Stimulated activated CD4-positive, alpha-beta T cell treated with anti-CD3 and anti-CD28 coated beads, Interleukin-1b, Interleukin-23, amount 100 ng/mL, for 48 hours (primary cell): ENCODE measurements at regions not wholly inside any gene's neighbourhood (a gene's known extent, or its start where the extent isn't known, plus 50 kb on each side); places are given as distances from the start of the nearest gene placed in this dataset.

Source experiments
- DNase-seq: peaks from one replicate; pipeline ENCODE4 v3.0.0-alpha.2; 2020

DNA sequence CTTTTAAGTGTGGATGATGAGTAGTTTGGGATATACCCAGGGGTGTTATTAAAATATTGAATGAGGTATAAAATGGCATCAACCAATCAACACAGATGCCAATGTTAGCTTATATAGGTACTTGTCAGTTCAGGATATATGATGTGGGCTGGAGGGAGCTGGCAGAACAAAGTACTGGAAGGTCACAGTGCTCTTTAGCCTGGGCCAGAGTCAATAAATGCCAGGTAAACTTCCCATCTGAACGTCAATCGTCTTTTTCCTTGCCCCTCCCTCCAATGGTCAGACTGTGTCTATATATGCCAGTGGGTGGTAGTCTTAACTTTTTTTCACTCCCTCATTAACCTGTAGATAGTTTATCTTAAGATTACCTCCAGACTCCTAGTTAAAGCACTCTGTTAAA lies 140.8 kb upstream of the RBMS1 start:
- DNase-seq, result no peak

DNA sequence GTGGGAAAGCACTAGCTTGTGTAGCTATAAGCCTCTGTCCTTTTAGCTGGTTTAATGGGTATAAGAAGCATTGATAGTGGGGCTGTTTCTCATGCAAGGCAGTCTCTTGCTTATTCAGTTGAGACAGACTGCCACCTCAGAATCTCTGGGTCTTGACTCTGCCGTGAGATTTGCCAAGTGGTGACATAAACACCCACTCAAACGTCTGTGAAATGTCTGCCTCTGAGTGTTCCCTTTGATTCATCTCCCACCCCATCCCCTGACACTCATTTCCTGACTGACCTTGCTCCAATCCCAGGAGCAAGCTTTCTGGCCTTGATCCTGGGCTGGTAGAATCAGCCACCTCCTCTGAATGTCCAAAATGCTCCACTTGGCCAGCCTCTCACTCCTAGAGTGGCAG lies 141.9 kb upstream of the RBMS1 start:
- no peak for DNase-seq

DNA sequence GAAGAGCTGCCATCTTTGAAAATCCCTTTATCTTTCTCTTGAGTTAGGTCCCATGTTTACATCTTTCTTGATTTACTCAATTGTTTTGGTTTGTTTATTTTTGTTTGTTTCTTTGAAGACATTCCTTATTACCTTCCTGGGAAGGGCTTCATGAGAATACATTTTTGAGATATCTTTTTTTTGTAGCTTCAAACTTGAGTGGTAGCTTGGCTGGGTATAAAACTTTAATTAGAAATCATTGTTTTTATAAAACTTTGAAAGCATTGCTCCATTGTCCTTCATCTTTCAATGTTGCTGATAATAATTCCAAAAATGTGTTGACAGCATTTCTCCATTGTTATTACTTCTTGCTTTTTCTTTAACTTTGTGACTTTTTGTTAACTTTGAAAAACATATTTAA lies 145.9 kb upstream of the RBMS1 start:
- DNase-seq, result no peak

DNA sequence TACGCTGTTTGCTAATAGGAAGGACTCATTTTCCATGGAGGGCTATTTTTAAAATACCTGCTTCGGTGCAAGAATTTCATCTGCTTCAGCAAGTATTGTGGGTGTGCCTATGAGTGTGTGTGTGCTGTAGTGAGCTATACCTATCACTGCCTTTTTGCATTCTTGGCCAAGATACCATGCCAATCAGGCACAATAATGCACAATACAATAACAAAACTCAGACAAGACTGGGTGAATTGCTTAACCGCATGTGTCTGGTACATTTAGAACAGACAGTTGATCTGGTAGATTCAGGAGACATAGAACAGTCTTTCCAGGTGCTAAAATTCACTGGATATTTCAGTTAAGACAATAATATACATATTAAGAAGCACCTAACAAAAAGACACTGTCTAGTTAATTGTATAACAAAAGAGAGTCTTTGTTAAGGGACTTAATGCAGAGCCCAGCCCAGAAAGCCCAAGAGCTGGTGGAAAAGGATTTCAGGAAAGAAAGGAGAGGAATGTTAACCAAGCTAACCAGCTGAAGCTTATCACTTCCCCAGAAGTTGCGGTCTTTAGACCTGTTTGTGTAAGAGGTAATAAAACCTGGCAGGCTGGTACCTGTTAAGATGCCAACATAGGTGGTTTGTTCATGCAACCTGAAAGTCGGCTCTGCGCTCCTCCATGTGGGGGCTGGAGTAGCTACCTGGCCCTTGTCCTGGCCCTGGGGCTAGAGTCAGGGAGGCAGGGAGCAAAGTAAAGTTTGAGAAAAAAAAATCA lies 153.3 kb upstream of the RBMS1 start:
- DNase-seq, result no peak

DNA sequence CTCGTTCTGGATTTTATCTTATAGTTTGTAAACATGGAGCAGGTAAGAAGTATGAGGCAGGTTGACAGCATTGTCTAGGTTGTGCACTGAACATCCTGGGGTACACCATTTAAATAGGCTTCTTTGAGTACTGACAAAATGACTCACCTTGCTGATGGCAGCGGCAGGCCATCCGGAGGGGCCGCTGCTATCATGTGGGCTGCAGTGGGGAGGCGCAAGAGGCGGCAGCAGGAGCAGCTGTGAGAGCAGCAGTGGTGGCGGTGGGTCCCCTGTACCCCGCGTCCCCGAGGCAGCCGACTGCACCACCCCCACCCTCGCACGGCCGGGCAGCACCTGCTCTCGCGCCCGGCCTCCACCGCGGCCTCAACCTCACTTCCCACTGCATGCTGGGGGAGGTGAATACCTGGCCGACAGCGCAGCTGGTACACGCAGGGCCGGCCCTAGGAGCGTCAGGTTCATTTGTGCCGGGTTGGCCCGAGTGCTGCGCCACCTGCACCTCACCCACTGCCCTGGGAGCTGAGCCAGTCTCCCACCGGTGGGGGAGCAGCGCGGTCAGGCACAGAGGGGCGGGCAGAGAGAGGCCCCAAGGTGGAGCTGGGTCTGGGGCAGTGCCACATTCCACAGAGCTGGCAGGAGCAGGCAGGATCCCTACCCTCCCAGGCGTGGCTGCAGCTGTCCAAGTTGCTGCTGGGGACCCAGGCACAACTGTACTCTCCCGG lies 154.5 kb upstream of the RBMS1 start:
- no peak for DNase-seq

DNA sequence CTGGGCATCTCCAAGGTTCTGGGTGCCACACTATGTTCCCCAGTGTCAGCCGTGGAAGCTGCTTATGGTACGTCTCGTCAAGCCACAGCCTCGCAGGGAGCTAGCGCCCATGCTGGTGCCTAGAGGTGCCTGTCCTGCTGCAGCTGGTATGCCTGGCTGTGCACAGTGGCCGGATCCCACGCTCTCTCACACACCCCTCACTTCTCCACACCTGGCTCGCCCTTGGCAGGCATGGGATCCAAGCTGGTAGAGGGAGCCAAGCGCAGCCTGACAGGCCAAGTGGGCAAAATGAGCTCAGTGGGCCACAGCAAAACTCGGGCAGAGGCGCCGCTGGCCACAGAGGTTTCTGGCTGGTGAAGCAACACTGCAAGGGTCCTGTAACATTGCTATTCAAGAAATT lies 156.1 kb upstream of the RBMS1 start:
- DNase-seq, result no peak

DNA sequence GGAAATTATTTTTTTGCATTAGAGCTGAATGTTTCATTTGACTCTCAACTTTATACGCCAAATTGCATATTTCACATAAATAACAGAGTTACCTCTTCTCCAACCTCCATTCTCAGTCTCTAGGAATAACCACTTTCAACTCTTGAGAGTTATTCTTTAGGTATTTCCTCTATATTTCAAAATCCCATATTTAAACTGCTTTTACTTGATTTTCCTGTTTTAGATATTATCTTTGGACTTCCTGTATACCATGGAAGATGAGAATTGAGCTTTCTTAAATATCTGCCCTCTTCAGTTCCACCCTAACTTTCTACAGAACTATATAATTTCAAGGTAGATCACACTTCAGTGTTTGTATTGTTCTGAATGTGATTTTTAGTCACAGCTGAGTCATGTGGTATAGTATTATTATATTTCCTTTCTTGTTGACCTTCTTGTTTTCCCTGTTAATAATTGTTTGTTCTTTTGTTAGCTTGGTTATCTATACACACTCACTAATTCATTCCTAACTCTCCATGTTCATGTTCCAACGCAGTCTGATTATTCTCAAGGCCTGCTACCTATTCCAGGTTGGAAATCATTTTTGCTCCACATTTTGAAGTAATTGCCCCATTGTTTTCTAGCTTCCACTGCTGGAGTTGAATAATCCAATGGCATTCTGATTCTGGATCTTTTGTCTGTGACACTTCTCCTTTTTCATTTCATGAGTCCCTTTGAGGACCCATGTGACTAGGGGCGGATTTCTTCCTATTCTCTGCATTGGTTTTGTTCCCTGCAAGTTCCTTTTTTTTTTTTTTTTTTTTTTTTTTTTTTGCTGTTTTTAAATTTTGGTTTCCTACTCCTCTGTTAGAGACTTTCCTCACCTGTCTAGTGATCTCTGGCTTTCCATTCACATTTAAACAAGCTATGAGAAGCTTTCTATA lies 156.8 kb upstream of the RBMS1 start:
- no peak for DNase-seq

DNA sequence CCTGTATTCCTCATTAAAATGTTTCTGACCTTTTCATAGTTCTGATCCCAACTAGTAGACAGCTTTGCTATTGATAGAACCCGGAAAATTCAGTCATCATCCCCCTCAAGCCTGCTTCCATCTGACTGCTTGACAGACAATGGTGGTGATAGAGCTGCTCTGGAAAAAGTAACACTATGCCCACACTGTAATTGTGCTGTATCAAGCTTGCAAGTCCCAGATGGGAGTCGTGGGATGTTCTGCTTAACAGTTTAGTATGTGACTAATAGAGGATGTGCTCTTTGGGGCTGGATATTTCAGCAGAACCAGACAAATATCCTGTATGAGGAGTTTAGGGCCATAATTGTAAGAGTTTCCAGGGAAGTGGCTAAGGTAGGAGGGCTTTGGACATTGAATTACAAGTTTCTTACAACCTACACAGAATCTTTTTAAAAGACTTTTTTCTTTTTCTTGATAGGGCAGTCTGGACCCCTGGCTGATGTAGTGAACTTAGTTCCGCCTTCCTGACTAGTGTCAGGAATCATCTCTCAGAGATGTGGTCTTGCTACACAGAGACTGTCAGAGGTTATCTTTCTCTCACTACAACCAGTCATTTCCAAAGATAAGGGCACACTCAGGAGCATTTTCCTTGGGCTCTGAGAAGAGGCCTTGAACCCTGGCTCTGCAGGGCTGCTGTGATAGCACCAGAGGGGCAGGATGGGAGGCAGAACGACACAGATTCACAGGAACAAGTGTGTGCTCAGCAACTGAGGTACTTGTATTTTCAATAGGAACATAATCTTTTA lies 158.0 kb upstream of the RBMS1 start:
- DNase-seq, result no peak

DNA sequence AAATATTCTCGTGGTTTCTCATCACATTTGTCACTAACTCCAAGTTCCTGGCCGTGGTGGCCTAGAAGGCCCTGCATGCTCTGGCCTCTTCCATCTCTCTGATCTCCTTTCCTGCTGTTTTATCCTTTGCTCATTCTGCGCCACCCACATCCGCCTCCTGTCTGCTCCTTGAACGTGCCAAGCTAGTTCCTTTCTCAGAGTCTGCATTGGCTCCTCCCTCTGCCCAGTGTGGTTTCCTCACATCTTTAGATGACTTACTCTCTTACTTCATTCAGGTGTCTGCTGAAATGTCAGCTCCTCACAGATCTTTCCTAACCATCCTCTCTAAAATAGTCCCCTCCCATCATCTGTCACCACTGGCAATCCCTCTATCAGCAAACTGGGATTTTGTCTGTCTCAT lies 158.6 kb upstream of the RBMS1 start:
- DNase-seq, result peak; percentile 70

DNA sequence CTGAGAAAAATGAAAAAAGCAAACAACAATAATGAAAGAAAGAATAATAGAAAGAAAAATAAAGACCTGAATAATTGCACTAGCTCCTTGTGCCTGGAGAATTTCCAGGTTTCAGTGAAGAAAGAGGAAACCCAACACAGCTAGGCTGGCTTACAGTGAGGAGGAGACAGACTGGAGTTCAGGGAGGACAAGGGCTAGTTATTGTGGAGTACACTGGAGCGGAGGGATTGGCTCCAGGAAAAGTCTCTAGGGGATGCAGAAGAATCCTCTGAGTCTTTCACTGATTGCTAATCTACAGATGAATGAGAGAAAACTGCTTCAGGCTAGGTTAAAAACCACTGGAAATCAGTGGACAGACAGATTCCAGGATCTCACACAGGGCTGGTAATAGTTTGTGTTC lies 163.6 kb upstream of the RBMS1 start:
- no peak for DNase-seq

DNA sequence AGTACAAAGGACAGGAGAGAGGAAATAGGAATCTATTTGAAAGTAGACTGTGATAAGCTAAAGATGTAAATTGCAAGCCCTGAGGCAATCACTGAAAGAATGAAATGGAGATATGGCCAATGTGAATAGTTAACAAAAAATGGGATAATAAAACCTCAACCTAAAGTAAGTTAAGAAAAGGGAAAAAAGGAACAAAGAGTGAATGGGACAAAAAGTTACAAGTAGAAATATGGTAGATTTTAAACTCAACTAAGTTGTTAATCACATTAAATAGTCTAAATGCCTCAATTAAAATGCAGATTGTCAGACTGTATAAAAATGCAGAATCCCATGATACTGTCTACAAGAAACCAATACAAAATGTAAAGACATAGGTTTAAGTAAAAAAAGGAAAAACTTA lies 165.2 kb upstream of the RBMS1 start:
- DNase-seq, result no peak

DNA sequence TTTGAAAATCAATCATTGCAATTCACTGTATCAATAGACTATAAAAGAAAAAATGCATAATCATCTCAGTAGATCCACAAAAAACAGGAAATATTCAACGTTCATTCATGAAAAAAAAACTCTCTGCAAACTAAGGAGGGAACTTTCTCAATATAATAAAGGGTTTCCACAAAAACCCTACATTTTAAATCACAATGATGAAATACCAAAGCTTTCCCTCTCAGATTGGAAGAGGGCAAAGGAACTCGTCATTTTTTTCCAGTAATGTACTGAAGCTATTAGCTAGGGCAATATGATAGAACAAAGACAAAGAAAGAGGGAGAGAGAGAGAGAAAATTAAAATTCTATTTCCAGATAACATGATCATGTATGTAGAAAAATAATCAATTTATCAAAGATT lies 167.1 kb upstream of the RBMS1 start:
- DNase-seq, result no peak

DNA sequence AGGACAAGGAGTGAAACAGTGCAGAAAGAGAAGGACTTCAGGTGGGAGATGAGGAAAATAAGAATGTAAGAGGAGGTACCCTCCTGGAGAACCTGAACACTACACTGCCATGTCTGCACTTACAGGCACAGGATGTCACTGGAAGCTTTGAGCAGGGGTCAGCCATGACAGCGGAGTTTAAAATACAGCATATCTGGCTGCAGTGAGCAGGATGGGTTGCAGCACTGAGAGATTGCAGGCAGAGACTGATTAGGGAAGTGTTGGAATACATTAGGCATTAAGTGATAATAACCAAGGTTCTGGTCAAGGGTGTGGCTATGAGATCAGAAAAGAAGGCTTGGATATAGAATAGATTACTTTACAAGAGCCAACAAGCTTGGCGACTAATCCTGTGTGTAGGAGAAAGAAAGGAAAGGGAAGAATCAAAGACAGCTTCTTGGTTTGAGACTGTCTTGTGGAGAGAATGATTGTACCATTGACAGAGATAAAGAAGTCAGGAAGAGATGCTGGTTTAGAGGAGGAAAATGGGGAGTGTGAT lies 171.1 kb upstream of the RBMS1 start:
- no peak for DNase-seq

DNA sequence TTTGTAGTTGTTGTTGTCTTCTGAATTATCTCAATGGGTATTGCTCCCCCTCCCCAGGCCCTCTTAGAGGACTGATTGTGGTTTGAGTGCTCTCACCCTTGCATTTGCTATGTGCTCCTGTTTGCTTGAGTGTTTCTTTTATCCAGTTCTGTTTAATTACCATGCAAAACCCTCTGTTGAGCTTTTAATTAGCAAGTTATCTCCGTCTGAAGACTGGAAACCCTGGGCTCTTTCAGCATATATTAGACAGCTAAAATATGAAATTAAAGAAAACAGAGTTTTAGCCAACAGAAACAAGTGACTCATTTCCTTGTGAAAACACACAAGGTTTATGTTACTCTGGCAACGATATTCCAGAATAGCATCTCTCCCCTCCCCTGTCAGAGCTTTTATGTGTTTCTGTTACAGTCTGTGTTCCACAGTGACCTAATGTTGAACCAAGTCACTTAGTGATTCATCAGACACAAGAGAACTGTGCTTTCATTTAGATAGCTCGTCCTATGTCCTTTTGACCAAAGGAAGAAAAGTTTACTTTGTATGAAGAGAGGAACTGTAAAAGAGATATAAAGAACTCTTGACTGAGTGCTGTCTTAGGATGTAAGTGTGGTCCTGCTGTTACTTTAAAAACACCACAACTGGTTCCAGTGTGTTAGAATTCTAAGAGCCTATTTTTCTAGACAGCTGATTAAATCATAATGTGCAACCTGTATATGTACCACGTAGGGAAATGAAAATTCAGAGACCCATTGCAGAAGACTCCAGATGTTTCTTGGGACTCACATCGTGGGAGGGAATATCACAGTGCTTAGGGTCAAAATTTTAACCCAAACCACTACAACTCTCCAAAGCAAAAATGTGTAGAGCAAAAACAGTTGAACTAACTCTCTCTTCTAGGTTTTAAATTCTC lies 172.8 kb upstream of the RBMS1 start:
- DNase-seq, result no peak

DNA sequence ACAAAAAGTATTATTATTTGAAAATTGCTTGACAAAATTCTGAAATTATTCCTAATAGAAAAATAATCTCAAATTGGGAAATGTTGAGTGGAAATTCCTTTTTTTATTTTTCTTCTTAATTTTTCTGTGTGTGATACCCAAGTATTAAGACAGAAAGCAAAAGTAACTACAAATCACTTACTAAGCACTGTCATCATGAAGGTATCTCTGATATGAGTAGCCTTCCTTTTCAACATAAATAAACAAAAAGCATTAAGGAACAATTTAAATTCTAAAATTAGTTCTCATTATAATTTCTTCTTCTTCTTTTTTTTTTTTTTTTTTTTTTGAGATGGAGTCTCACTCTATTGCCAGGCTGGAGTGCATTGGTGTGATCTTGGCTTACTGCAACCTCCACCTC lies 174.2 kb upstream of the RBMS1 start:
- no peak for DNase-seq

DNA sequence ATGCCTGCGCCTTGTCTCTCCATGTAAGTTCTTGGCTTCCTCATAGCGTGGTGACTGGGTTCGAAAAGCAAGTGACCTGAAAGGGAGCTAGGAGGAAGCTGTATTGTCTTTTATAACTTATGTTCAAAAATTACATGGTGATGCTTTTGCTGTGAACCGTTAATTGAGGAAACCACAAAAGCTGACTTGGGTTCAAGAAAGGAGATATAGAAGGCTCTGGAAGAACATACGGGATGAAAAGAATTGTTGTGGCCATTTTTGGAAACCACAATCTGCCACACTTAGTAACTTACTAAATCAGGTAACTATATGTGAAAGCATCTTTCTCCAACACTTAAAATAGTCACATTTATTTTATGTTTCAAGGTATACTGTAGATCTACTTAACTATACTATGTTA lies 177.0 kb upstream of the RBMS1 start:
- no peak for DNase-seq

DNA sequence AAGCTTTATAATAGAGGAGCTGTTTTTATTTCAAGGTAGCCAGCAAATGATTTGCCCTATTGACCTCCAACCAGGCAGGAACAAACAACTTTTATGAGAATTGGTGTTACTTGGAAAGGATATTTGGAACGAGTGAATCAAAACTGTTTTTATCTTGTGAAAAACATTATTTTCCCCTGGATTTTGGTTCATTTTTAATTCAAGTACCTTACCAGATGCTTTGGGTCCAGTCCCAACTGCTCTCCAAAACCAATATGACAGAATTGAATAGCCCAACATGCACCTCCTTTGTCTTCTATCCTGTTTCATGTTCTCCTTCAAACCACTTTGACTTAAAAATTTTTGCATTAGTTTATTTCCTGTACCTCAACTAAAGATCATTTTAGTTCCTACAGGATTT lies 178.6 kb upstream of the RBMS1 start:
- no peak for DNase-seq

DNA sequence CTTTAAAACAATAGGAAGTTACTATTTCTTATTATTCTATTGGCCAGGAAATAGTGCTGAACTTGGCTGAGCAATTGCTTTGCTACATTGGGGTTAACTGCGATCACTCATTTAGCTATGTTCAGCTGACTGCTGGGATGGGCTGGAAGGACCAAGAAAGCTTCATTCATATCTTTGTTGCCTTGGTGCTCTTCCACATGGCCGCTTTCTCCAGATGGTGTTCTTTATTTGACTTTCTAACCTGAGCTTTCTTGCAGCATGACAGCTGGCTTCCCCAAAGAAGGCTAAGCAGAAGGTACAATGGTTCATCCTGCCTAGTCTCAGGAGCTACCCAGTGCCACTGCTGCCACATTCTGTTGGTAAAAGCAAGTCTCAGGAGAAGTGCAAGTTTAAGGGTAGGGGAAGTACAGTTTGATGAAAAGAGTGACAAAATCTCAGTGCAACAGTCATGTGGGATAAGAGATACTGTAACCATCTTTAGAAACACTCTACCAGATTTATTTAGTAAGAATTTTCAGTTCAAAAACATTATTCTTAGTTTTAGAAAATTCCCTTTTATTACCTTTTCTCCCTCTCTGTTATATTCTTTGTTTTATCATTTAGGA lies 180.6 kb upstream of the RBMS1 start:
- no peak for DNase-seq

DNA sequence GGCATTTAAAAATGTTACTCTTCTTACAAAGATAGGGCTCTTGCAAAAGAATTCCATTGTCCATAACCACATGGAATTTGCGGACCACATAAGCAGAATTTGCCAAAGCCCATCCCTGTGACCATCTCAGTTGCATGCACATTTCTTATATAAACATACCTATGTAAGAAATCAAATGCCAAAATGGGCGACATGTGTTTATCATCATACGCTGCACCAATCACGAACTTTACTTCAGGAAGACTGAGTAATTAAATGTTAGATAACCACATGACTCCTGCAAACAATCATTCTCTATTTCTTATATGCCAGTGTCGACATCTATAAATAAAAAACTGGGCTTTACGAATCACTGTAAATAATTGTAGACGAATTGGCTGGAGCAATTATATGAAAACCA lies 186.1 kb upstream of the RBMS1 start:
- no peak for DNase-seq

DNA sequence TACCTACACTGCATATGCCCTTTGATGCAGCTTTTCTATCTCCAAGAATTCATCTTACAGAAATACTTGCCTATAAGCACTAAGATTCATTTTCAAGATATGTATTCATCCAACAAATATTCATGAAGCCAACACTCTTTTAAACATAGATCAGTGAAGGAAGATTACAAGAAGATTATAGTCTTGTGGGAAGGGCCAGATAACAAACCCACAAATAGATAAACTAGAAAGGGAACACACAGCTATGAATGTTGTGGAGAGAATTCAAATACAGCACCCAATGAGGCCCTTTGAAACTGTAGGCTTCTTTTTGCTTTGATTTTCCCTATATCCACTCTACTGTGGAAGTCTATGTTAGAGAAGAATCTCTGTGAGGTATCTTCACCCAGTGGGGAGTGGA lies 186.7 kb upstream of the RBMS1 start:
- DNase-seq, result no peak

DNA sequence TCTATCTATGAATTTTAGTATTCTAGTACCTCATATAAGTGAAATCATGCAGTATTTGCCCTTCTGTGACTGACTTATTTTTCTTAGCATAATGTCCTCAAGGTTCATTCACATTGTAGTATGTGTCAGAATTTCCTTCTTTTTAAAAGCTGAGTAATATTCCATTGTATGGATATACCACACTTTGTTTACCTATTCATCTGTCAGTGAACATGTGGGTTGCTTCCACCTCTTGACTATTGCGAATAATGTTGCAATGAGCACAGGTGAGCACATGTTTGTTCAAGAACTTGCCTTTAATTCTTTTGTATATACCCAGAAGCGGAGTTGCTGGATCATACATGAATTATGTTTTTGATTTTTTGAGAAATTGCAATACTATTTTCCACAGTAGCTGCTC lies 187.4 kb upstream of the RBMS1 start:
- no peak for DNase-seq
